GM12878 (cell line): ENCODE measurements at regions not wholly inside any gene's neighbourhood (a gene's known extent, or its start where the extent isn't known, plus 50 kb on each side); places are given as distances from the start of the nearest gene placed in this dataset.

Experiments
- ATAC-seq: fragments of 200-7000 bp; cut with Tn5 transposase; 3 replicates; pipeline ENCODE4 v1.9.1; 2020; ENCODE audit warnings: mild to moderate bottlenecking, moderate library complexity
- BruUV-seq: library from RNA; stranded (reverse); fragments of 400-500 nt; replicated peaks from 2 replicates; lab custom pipeline; 2021; lab: Mats Ljungman, UMichigan
- CTCF ChIA-PET: fragments of 300-600 bp; sonication (Branson Sonifier 250); formaldehyde crosslinking; extraction: SDS; loops from one replicate; lab custom pipeline; 2021; ENCODE audit warnings: inconsistent platforms; lab: Yijun Ruan, JAX
- POLR2A ChIA-PET: fragments of 350-600 bp; formaldehyde crosslinking; extraction: SDS; loops from one replicate; lab custom pipeline; 2021; ENCODE audit warnings: inconsistent platforms; lab: Charles Lee
- RAD21 ChIA-PET: fragments of 300-600 bp; sonication (Branson Sonifier 250); formaldehyde crosslinking; loops from one replicate; lab custom pipeline; 2023; ENCODE audit warnings: antibody characterized with exemption; ENCODE audit not compliant: unreplicated experiment; lab: Charles Lee
- SMC1A ChIA-PET: fragments of 300-600 bp; sonication (Branson Sonifier 250); formaldehyde crosslinking; loops from one replicate; lab custom pipeline; 2023; ENCODE audit not compliant: unreplicated experiment, uncharacterized antibody; lab: Charles Lee
- DNase-seq: peaks from one replicate; pipeline ENCODE4 v3.0.0-alpha.2; 2011; ENCODE audit warnings: low read depth, low spot score
- FAIRE-seq: peaks from 3 replicates; lab custom pipeline; 2011; peaks lifted over from hg19 to GRCh38; lab: Jason Lieb, UNC
- H2AFZ ChIP-seq: 2 replicates; pipeline ENCODE4 v1.6.0; 2011; ENCODE audit warnings: low read depth, low read length, control low read depth; ENCODE audit not compliant: control insufficient read depth
- H3K27ac ChIP-seq: 2 replicates; pipeline ENCODE4 v1.5.1; 2011; ENCODE audit warnings: control low read depth; ENCODE audit not compliant: control insufficient read depth, insufficient read depth
- H3K27me3 ChIP-seq, 2 experiments: replicated peaks in 1 of 2; 2 replicates each; pipeline versions ENCODE4 v1.6.0 to v1.6.1; 2011; ENCODE audit warnings: low read length in 1 of 2; ENCODE audit not compliant: control insufficient read depth in 2 of 2, insufficient read depth in 2 of 2
- H3K36me3 ChIP-seq, 2 experiments: 2 replicates each; pipeline ENCODE4 v1.5.1; 2011; ENCODE audit warnings: low read length in 1 of 2; ENCODE audit not compliant: control insufficient read depth in 2 of 2, insufficient read depth in 2 of 2
- H3K4me1 ChIP-seq: 2 replicates; pipeline ENCODE4 v1.6.1; 2011; ENCODE audit warnings: mild to moderate bottlenecking, low read length, moderate library complexity, mixed read lengths; ENCODE audit not compliant: control insufficient read depth, insufficient read depth
- H3K4me2 ChIP-seq: 2 replicates; pipeline ENCODE4 v1.6.0; 2011; ENCODE audit warnings: control low read depth; ENCODE audit not compliant: control insufficient read depth, insufficient read depth
- H3K4me3 ChIP-seq: fragments of 200-600 bp; sonication (generic); 2 replicates; pipeline ENCODE4 v1.5.1; 2016
- H3K79me2 ChIP-seq: 2 replicates; pipeline ENCODE4 v1.6.0; 2011; ENCODE audit warnings: low read length; ENCODE audit not compliant: control insufficient read depth, insufficient read depth
- H3K9ac ChIP-seq: 2 replicates; pipeline ENCODE4 v1.8.0; 2011; ENCODE audit warnings: low read length, control low read depth, mixed read lengths; ENCODE audit not compliant: control insufficient read depth, insufficient read depth
- H3K9me3 ChIP-seq: replicated peaks from 3 replicates; pipeline ENCODE4 v1.5.1; 2011; ENCODE audit warnings: mild to moderate bottlenecking, low read length; ENCODE audit not compliant: control insufficient read depth, insufficient read depth
- H4K20me1 ChIP-seq: 2 replicates; pipeline ENCODE4 v1.6.0; 2011; ENCODE audit not compliant: control insufficient read depth, insufficient read depth
- CTCF ChIP-seq, 3 experiments: IDR thresholded peaks in 2 of 3; conservative IDR thresholded peaks in 1 of 3; 2 replicates each; pipeline ENCODE4 v1.5.1; 2011; ENCODE audit warnings: low read depth in 3 of 3, low read length in 3 of 3, mild to moderate bottlenecking in 3 of 3, control low read depth in 2 of 3, moderate library complexity in 2 of 3, inconsistent platforms in 1 of 3, mixed read lengths in 1 of 3; ENCODE audit not compliant: control insufficient read depth in 2 of 3, insufficient read depth in 1 of 3; ENCODE audit errors: extremely low read depth in 1 of 3
- E2F4 ChIP-seq: IDR thresholded peaks from 2 replicates; pipeline ENCODE4 v1.6.1; 2012; ENCODE audit warnings: low read depth, low read length, improper control_type of control experiment
- GATAD2B ChIP-seq: fragments of 450-650 bp; conservative IDR thresholded peaks from 2 replicates; pipeline ENCODE4 v1.6.1; 2017; ENCODE audit warnings: low read depth, mild to moderate bottlenecking, moderate library complexity
- HDAC6 ChIP-seq: fragments of 200-600 bp; sonication (generic); IDR thresholded peaks from one replicate; pipeline ENCODE4 v1.8.0; 2017; ENCODE audit warnings: antibody characterized with exemption; ENCODE audit not compliant: unreplicated experiment
- POLR2AphosphoS5 ChIP-seq: IDR thresholded peaks from 2 replicates; pipeline ENCODE4 v1.6.1; 2011; ENCODE audit warnings: mild to moderate bottlenecking, low read length, inconsistent platforms
- POU2F2 ChIP-seq: IDR thresholded peaks from 3 replicates; pipeline ENCODE4 v1.6.1; 2011; ENCODE audit warnings: low read depth, mild to moderate bottlenecking, low read length, borderline replicate concordance
- PRDM15 ChIP-seq: fragments of 450-650 bp; formaldehyde crosslinking; IDR thresholded peaks from 2 replicates; pipeline ENCODE4 v1.4.0; 2020; ENCODE audit warnings: mild to moderate bottlenecking, moderate library complexity
- SPI1 ChIP-seq: IDR thresholded peaks from 2 replicates; pipeline ENCODE4 v1.6.1; 2011; ENCODE audit warnings: low read depth, mild to moderate bottlenecking, low read length, moderate library complexity, borderline replicate concordance; ENCODE audit not compliant: insufficient read depth
- SREBF1 ChIP-seq: IDR thresholded peaks from 2 replicates; pipeline ENCODE4 v1.6.1; 2012; ENCODE audit warnings: mild to moderate bottlenecking, low read length
- TAF1 ChIP-seq: IDR thresholded peaks from 2 replicates; pipeline ENCODE4 v1.6.1; 2011; ENCODE audit warnings: mild to moderate bottlenecking, low read depth, low read length, borderline replicate concordance
- ZBTB4 ChIP-seq: fragments of 450-650 bp; formaldehyde crosslinking; IDR thresholded peaks from 2 replicates; pipeline ENCODE4 v1.4.0; 2022; ENCODE audit warnings: mild to moderate bottlenecking, moderate library complexity
- WGBS: methylation state at CpG from one replicate; pipeline ENCODE4 v1.1.6; 2016; ENCODE audit warnings: low lambda C conversion rate; ENCODE audit not compliant: insufficient replicate concordance, insufficient coverage; ENCODE audit errors: missing lambda C conversion rate; 5-methylcytosine and 5-hydroxymethylcytosine counted together
- in situ Hi-C: fragments of 300-500 bp; cut with MboI; formaldehyde crosslinking; loops from 9 replicates; pipeline ENCODE4 v1.14.3; 2018; ENCODE audit warnings: mixed read lengths
- intact Hi-C: fragments of 100-400 bp; cut with micrococcal nuclease; formaldehyde crosslinking; loops from one replicate; pipeline ENCODE4 v1.14.2; 2022; ENCODE audit not compliant: unreplicated experiment

- no peak overlapping the region for H3K9ac ChIP-seq
- CTCF ChIA-PET, result no interaction called here
- no peak for ATAC-seq
Measured at GRCh38 chr5:155631116-155631515, 617.6 kb downstream of the KIF4B start.

More at GRCh38 chr5:155631116-155631515, 617.6 kb downstream of the KIF4B start:
- intact Hi-C loops, result no loop called here
- H3K4me3 ChIP-seq, result no peak overlapping the region
- ChIA-PET SMC1A (no interaction called here), POLR2A (no interaction called here), RAD21 (no interaction called here)
- no peaks in the 10 kb centered on the region for H3K79me2 ChIP-seq
- H3K4me1 ChIP-seq, result no peaks in the 10 kb centered on the region
- WGBS, result 0% methylated on average over 3 of the region's 3 CpGs
- no peak overlapping the region for H2AFZ ChIP-seq
- no peaks in the 10 kb centered on the region for H3K9me3 ChIP-seq
- no peaks in the 10 kb centered on the region for H3K36me3 ChIP-seq
- DNase-seq (no peak), FAIRE-seq (no peak)
- no peak for TF ChIP-seq SPI1
- no peak for TF ChIP-seq SREBF1
- TF ChIP-seq POU2F2, result no peak
- TF ChIP-seq POLR2AphosphoS5, result no peak
- TF ChIP-seq PRDM15 (CRISPR knock-in tag), result no peak
- no peak for TF ChIP-seq TAF1
- no peak for TF ChIP-seq GATAD2B
- TF ChIP-seq E2F4, result no peak
- no peak for TF ChIP-seq ZBTB4 (CRISPR knock-in tag)
- TF ChIP-seq CTCF (IDR thresholded peaks at IDR 0.05 in 2 of 3, conservative IDR thresholded peaks at IDR 0.05 in 1 of 3; ENCODE audit: control insufficient read depth in 2 of 3, extremely low read depth in 1 of 3, insufficient read depth in 1 of 3, low read depth in 3 of 3, low read length in 3 of 3), result no peak
- no peak for TF ChIP-seq HDAC6
- H3K4me2 ChIP-seq, result no peak overlapping the region
- no TSS peak for BruUV-seq
- H3K27me3 ChIP-seq, result no peaks in the 10 kb centered on the region
- no peak overlapping the region for H3K27ac ChIP-seq
- H4K20me1 ChIP-seq, result no peaks in the 10 kb centered on the region
- in situ Hi-C loops, result no loop called here
